NB4 (cell line): ENCODE measurements at regions not wholly inside any gene's neighbourhood (a gene's known extent, or its start where the extent isn't known, plus 50 kb on each side); places are given as distances from the start of the nearest gene placed in this dataset.

Experiments used
- MYC ChIP-seq: IDR thresholded peaks from 2 replicates; pipeline ENCODE4 v1.6.1; 2011; ENCODE audit warnings: low read depth, low read length
- POLR2A ChIP-seq: IDR thresholded peaks from 2 replicates; pipeline ENCODE4 v1.6.1; 2011; ENCODE audit warnings: mild to moderate bottlenecking; ENCODE audit not compliant: insufficient read length; ENCODE audit errors: extremely low read depth
- TF ChIP-seq, protein P1 (sequence below): IDR thresholded peaks from one replicate; pipeline ENCODE4 v1.5.1; 2012; ENCODE audit warnings: low read depth, low read length
- TF ChIP-seq, protein P2 (sequence below): IDR thresholded peaks from 2 replicates; pipeline ENCODE4 v1.6.1; 2011; ENCODE audit warnings: low read depth, low read length

- TF ChIP-seq, protein P1, sequence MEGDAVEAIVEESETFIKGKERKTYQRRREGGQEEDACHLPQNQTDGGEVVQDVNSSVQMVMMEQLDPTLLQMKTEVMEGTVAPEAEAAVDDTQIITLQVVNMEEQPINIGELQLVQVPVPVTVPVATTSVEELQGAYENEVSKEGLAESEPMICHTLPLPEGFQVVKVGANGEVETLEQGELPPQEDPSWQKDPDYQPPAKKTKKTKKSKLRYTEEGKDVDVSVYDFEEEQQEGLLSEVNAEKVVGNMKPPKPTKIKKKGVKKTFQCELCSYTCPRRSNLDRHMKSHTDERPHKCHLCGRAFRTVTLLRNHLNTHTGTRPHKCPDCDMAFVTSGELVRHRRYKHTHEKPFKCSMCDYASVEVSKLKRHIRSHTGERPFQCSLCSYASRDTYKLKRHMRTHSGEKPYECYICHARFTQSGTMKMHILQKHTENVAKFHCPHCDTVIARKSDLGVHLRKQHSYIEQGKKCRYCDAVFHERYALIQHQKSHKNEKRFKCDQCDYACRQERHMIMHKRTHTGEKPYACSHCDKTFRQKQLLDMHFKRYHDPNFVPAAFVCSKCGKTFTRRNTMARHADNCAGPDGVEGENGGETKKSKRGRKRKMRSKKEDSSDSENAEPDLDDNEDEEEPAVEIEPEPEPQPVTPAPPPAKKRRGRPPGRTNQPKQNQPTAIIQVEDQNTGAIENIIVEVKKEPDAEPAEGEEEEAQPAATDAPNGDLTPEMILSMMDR: no peak
- TF ChIP-seq, protein P2, sequence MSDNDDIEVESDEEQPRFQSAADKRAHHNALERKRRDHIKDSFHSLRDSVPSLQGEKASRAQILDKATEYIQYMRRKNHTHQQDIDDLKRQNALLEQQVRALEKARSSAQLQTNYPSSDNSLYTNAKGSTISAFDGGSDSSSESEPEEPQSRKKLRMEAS: no peak
- TF ChIP-seq POLR2A: no peak
- no peak for TF ChIP-seq MYC
Measured at GRCh38 chr6:120005292-120005976, 655.9 kb upstream of the MAN1A1 start.
